Nucleus accumbens (tissue), 56 donors: ENCODE measurements at regions not wholly inside any gene's neighbourhood (a gene's known extent, or its start where the extent isn't known, plus 50 kb on each side); places are given as distances from the start of the nearest gene placed in this dataset.
A peak's percentile ranks its signal among the peaks of the same experiment; 100 is the strongest.

Experiments used
- DNase-seq, 56 donors: peaks; one replicate each; lab custom pipeline; 2025; lab: John Stamatoyannopoulos, UW

DNA sequence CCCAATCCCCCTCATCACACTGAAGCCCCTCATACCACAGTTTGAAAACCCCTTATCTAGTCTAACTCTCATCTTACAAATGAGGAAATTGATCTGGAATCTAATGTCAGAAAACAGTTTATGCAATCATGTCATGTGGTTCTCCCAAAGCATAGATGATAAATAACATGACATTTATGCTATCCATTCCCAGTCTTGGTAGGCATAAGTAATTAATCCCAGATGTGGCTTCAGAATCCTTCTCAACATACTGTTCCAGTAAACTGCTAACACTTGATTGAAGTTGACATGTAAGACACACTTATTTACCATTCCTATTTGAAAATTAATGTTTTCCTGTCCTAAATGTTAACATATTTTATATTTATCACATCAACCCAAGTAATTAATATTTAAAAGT is 168.7 kb downstream of the GALC start:
- no peak for DNase-seq

DNA sequence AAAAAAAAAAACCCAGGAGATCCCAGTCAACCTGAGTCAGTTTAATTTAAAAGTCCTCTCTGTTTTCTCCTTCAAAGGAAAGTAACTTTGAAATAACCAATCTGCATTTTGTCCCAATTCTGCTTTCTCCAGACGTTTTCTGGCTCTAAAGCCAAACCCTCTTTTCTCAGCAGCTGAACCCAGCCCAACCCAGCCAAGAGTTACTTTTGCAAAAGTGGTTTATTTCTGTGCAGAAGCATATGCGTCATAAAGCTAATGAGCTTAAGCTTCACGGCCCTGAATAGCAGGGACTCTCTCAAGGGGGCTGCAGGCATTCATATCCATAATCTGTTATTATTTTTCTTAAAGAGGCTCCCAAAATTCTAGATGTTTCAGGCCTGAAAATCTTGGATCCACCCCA is 176.6 kb downstream of the GALC start:
- no peak for DNase-seq

DNA sequence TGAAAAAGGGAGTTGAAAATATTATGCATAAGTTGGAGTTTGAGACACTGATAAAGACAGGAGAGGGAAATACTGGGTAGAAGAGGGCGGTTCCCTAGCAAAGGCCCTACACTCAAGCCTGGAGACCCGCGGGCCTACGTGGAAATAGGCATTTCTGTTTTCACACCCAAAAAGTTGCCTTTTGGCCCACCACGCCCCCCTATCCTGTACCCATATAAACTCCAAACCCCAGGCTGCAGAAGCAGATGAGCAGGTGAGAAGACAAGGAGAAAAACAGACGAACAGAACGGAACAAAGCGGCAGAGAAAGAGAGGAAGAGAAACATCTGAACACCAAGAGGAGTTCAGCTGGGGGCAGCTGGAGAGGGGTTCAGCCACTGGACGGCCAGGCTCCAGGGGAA is 177.9 kb downstream of the GALC start:
- DNase-seq = no peak

DNA sequence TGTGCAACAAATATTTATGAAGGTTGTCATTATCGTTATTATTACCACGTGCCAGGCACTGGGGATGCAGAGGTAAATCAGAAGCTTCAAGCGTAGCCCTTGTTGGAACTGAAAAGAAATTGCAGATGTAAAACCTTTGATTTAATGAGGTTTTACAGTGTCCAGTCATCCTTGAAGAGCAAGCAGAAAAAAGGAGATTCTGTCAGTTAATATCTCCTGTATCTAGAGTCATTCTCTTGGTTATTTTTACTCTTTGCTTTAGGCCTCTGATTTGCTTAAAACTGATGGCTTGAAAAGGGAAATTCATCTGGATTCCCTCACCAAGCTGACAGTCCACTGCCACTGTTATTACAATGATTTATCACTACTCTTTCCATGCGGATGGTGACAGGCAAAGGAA is 179.3 kb downstream of the GALC start:
- DNase-seq = no peak

DNA sequence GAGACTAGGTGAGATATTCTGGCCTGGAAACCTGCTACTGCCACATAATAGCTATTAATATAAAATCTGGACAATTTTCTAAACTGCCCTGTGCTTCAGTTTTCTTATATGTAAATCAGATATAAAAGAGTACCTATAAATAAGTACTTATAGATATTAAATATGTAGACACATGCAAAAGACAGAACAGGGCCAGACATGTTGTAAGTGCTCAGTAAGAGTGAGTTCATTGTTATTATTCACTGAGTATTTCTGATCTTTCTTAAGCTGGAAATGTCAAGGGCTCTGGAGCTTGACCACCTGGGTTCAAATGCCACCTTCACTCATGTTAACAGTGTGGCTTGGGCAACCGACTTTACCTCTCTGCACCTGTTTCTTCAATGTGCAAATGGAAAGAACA is 179.8 kb downstream of the GALC start:
- DNase-seq = no peak

DNA sequence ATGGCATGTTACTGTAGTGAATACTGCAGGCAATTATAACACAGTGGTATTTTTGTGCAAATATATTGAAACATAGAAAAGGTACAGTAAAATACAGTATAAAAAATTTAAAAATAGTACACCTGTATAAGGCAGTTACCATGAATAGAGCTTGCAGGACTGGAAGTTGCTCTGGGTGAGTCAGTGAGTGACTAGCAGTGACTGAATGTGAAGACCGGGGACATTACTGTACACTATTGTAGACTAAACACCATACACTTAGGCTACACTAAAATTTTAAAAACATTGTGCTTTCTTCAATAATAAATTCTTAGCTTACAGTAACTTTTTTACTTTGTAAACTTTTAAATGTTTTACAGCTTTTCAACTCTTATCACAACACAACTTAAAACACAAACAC is 181.7 kb downstream of the GALC start:
- no peak for DNase-seq

DNA sequence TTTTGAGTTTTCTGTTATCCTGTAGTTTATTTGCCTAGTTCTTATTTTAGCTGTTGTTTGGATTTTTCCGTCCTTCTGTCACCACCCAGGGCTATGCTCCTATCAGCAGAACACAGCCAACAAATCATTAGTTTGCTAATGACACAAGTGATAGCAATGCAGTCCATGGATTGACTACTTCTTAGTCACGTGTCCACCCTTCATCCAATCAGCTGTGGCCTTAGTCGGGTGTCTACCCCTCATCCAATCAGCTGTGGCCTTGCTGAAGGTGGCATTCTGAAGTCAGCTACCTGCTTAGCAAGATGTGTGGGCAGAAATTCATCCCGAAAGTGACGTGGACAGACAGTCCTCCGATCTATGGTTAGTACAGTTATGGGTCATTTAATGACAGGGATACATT is 182.3 kb downstream of the GALC start:
- DNase-seq = no peak

DNA sequence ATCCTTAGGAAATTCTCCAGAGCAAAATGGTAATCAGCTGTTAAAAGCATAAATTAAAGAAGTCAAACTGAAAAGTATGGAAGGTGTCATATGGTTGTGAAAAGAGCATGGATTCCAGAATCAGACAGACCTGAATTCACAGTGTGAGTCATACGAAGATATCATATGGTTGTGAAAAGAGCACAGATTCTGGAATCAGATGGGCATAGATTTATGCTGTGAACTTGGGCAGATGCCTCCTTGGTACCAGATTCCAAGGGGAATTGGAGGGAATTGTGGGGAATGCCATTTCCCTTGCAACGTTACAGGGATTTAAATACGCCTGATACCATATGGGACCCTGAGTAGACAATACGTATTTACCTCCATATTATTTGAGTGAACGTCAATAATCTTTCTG is 183.7 kb downstream of the GALC start:
- no peak for DNase-seq

DNA sequence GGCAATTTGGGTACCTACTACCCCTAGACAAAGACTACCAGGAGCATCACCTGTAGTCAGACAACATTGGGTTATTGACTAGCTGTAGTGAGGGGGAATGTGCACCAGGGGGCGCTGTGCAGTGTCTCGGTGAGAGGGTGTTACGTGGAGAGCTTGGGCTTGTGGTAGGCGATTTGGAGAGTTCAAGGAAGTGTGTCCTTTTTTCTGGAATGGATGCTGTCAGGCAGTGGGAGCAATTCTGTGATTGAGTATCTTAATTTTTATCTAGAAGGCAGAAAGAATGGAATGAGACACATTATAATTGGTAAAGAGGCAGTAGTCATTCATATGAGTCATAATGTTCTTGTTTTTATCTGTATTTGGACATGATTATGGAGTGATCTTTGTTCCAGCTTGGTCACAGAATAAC is 187.7 kb downstream of the GALC start:
- peak in 13 of 56 donors; percentile 1 to 26 (median 2) for DNase-seq

DNA sequence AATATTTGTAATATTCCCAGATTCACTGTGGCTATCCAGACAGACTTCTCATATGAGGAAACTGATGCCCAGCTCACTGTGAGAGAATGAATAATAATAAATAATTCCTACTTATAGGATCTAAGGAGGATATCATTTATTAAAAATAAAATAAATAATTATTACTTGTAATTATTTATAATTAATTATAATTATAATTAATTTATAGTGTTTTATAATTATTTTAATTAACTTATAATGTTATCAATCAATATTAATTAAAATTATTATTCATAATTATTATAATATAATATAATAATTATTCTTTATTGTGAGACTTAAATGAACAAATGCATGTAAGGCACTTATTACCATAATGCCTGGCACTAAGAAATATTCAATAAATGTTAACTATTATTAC is 192.8 kb downstream of the GALC start:
- no peak for DNase-seq

DNA sequence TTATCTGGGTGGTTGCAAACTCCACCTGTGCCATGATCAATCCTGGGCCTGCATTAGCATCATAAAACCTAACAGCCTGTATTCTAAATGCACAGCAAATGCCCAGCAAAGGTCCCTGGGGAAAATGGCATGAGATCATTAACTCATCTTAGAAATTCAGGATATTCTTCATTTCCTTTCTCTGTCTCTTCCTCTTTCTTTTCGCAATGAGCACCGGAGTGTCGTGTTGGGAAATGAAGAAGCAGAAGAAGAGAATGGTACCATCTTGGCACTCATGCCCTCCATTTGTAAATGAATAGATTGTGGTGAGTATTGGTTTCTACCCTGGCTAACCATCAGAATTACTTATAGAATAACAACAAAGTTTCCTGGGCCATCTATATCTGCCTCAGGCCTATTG is 193.6 kb downstream of the GALC start:
- DNase-seq = no peak

DNA sequence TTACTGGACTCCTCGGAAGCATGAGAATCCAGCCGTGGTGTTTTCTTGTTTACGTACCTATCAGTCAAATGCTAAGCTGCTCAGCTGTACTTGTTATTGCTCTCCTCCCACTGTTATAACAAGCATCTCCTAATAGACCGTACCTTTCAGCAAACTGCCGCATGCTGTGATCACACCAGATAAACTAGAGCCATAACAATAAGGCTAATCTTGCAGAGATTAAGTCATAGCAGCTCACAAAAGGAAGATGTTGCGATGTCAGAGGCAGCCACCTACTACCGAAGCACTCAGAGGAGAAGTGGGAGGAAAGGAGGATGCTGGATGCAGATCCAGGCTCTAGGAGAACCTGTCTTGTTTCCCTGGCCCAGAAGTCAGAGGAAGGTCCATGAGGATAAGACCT is 196.0 kb downstream of the GALC start:
- DNase-seq = peak in 7 of 56 donors; percentile 0 to 14 (median 4)

DNA sequence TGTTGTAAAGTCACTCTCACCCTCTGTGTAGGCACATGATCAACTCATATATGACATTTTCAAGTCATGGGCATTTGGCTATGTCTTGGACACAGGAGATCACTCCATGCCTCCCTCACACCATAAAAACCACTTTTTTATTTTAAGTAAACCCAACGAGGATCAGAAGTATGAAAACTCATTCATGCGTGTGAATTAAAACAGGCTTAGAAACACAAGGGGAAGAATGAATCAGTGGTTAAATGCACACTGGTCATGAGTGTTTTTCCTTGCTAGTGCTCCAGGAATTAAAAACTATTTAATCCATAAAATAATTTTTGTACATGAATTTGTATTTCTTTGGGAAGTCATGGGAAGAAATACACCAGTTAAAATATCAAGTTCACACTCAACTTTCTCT is 198.4 kb downstream of the GALC start:
- DNase-seq = no peak

DNA sequence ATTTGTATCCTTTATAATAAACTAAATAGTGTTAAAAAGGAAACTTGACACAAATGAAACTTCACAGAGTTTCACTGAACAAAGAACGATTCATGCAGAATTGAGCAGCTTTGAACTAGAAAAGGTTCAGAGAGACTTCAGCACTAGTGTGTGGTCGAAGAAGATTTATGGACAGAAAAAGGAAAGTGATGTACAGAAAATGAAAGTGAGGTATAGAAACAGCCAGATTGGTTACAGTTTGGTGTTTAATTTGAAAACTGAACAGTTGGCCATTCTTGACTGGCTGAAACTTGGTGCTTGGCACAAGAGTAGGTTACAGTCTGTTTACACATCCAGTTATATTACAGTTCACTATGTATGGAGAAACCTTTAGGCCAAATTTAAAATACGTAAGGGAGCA is 207.1 kb downstream of the GALC start:
- DNase-seq = no peak

DNA sequence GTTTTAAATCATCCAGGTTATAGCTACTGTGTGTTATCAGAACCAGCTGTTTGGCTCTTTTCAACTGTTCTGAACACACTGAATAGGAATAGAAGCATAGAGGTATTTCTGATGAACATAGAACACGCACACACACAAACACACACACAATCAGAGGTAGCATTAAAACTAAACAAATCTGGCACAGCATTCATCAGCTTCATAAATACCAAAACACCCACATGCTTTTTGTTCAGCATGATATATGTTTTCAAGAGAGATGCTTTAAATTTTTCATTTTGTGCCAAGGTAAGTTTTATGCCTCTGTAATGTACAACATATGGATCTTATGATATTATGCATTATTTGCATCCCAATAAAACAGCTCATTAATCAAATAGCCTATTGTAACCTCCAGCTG is 208.6 kb downstream of the GALC start:
- DNase-seq = no peak

DNA sequence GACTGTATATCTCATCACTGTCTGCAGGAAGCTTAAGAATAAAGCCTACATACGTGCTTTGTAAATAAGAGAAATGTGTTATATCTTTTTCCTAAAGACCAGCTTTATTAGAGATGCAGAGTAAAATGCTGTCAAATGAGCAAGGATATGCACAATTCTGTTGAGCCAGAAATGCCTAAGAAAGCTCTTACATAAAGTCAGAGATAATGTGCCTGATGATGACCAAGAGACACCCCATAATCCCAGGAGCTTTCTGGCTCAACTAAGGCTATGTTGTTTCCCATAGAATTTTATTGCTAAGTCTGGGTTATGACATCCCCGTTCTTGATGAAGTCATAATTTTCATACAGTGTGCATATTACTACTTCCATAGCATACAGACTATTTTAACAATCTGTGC is 209.9 kb downstream of the GALC start:
- DNase-seq = no peak

DNA sequence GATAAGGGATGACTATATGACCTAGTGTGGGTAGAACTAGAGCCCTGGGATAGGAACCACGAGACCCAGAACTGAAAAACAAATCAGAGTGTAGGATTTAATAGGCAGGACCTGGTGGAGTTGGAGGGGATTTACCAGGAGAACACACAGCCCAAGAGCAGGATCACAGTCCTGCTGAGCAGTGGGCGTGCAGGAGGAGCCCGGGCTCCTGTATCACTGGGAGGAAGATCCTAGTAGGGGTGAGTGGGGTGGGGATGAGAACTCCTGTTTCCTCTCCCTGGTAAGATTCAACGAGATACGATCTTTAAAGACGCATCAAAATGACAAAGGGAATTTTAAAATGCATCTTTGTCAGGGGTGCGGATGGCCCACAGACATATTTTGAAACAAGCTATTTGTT is 220.1 kb downstream of the GALC start:
- DNase-seq = no peak

DNA sequence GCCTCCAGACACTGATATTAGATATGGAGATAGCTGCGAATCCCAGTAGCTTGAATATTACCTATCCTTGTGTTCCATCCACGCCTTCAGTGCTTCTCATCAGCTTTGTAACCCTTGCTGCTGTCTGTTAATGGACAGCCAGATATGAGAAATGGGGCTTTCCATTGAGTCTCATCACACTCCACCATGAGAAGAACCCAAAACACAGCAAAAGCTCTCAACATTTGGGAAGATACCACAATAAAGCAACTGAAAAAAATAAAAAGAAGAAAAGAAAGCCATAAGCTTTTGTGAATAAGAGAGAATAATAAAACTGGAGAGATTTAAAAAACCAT is 225.4 kb downstream of the GALC start:
- DNase-seq = no peak

DNA sequence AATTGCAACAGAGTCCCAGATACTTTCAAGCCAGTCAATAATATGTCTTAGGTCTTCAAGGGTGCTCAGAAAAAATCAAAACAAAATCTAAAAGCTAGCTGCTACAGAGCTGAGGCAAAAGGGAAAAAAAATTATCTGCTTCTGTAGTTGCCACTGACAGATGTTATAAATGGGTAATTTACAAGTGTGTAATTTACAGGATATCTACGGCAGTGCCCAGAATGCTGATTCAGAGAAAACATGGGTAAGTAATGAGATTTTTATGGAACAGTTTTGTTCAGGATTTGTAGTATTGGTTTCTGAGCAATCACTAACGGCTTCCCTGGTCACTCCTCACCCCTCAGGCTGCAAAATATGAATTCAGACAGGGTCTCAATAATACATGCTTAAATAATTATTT is 234.1 kb downstream of the GALC start:
- no peak for DNase-seq

DNA sequence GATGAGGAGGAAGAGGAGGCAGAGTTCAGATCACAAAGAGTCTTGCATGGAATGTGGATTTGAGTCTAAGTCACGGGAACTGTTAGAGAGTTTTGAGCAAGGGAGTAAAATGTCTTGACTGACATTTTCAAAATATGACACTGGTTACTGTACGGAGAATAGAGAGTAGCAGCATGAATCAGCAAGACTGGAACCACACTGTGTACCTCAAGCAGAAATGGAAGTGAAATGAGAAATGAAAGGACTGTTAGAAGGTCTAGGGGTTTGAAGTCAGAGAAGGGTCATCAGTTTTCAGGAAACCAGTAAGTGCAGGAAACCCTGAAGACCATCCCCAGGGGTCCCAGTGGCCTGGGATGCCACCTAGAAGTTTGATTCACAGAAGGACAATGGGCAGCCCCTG is 236.3 kb downstream of the GALC start:
- no peak for DNase-seq

DNA sequence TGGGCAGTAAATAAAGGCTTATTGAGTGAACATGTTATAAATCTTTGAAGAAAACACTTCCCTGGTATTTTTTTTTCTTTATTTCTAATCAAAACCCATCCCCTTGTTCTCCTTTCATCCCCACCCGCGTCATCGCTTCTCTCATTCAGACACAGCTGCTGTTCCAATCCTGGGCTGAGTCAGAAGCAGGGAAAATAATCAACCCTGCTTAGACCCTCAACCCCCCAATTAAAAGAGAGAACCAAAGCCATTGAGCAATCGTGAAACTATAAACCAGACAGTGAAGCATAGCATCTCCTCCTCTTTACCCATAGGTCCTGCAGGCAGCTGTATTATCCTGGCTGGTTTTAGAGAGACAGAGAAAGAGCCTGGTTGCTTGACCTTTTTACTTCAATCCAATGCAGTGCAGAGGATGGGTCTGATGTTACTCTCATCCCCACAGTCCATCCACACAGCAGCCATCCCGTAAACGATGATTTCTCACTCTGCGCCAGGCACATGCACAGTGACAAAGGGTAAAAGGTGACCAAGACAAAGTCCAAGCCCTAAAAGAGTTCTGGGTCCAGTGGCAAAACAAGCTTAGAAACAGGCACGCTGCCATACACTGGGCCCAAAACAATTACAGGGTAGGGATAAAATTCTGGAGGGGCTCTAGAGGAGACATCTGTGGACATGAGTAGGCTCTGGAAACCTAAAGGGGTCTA is 238.3 kb downstream of the GALC start:
- DNase-seq = no peak

DNA sequence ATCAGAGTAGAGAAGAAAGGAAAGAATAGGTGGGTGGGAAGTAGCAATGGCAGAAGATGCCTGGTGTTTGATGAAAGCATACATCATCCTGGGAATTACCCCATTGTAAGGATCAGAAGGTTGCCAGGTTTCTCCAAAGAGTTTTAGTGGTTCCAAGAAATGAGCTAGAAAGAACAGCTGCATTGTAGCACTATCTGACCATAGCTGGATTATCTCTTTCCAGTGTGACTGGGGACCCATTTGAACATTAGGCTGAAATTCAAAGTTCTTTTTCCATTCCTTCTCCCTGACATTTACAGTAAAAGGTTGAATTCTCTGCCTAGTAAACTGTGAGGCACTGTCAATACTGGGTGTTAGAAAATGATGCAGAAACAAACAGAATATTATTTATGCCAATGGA is 244.4 kb downstream of the GALC start:
- no peak for DNase-seq

DNA sequence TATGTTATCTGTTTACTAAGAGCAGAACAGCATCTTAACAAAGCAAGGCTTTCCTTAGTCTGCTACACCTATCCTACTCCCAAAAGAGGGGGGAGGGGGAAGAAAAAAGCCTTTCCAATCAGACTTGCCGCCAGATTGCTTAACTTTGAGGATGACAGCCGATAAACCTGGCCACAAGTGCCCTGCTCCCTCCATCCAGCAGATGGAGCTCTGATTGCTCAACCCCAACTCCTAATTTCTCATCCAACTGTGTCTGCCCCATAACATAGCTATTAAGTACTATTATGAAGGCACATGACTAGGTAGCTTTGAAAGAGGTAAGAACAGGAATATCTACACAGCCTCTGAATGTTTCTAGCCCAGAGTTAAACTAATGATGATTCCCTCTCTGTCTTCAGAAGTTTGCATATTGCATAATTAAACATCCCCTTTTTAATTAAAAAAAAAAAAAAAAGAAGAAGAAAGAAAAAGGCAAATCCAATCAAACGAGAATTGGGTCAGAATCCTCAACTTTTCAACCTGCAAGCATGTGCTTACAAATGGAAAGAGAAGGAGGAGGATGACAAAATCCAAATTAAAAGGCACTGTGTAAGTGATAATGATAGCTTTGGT is 247.4 kb downstream of the GALC start:
- peak in 4 of 56 donors; percentile 2 to 17 (median 4) for DNase-seq
